ENCODE measurements at regions not wholly inside any gene's neighbourhood (a gene's known extent, or its start where the extent isn't known, plus 50 kb on each side); places are given as distances from the start of the nearest gene placed in this dataset.

DNA sequence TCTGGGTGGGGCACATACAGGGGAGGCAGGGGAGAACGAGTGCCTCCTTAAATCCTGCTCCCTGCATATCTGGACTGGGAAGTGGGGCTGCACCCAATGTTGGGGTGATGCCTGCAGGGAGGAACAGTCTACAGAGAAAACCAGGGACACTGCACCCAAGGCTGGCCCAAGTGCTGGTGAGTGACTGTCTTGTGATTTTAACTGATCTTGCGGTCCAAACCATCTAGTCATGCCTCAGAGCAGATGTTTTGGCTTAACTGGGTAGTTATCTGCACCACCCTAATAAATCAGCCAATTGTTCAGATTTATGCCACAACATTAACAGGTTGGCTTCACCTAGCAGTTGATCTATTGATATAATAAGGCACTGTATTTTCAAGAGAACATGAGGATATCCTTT, 219.2 kb upstream of the IRS2 start:
- no peak for TF ChIP-seq POLR2AphosphoS5 (IDR thresholded peaks at IDR 0.05)
- TF ChIP-seq, protein P1, sequence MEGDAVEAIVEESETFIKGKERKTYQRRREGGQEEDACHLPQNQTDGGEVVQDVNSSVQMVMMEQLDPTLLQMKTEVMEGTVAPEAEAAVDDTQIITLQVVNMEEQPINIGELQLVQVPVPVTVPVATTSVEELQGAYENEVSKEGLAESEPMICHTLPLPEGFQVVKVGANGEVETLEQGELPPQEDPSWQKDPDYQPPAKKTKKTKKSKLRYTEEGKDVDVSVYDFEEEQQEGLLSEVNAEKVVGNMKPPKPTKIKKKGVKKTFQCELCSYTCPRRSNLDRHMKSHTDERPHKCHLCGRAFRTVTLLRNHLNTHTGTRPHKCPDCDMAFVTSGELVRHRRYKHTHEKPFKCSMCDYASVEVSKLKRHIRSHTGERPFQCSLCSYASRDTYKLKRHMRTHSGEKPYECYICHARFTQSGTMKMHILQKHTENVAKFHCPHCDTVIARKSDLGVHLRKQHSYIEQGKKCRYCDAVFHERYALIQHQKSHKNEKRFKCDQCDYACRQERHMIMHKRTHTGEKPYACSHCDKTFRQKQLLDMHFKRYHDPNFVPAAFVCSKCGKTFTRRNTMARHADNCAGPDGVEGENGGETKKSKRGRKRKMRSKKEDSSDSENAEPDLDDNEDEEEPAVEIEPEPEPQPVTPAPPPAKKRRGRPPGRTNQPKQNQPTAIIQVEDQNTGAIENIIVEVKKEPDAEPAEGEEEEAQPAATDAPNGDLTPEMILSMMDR (IDR thresholded peaks at IDR 0.05), result no peak
- TF ChIP-seq EP300 (IDR thresholded peaks at IDR 0.05), result no peak
- TF ChIP-seq POLR2A (IDR thresholded peaks at IDR 0.05), result no peak
